ENCODE measurements at regions not wholly inside any gene's neighbourhood (a gene's known extent, or its start where the extent isn't known, plus 50 kb on each side); places are given as distances from the start of the nearest gene placed in this dataset.
A peak's percentile ranks its signal among the peaks of the same experiment; 100 is the strongest.

DNA sequence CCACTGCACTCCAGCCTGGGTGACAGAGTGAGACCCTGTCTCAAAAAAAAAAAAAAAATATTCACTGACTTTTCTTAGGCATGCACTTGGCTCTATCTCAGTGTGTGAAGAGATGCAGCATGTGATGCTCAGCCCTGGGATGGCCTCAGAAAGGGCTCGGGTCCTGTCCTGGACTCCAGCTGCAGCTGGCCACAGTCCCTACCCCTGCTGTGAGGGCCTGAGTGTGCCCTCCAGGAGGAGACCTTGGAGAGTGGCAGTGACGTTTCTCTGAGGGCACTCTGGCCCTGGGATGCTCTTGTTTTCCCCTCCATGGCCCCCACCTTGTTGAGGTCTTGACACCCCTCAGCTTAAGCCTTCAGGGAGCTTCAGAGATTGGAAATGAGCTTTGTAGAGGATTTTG, 81.9 kb upstream of the POU3F1 start:
- TF ChIP-seq RAD21 (IDR thresholded peaks at IDR 0.05): no peak
- TF ChIP-seq HNF4G (IDR thresholded peaks at IDR 0.05): no peak
- no peak for TF ChIP-seq NR2F2 (IDR thresholded peaks at IDR 0.05)
- TF ChIP-seq SP1 (IDR thresholded peaks at IDR 0.05): no peak
- TF ChIP-seq, protein P1, sequence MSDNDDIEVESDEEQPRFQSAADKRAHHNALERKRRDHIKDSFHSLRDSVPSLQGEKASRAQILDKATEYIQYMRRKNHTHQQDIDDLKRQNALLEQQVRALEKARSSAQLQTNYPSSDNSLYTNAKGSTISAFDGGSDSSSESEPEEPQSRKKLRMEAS (IDR thresholded peaks at IDR 0.05): no peak
- TF ChIP-seq JUND (IDR thresholded peaks at IDR 0.05): no peak
- TF ChIP-seq GABPA (IDR thresholded peaks at IDR 0.05 in 1 of 2, conservative IDR thresholded peaks at IDR 0.05 in 1 of 2): no peak
- TF ChIP-seq YY1 (IDR thresholded peaks at IDR 0.05): no peak
- no peak for TF ChIP-seq FOXA1 (IDR thresholded peaks at IDR 0.05)
- TF ChIP-seq RXRA (IDR thresholded peaks at IDR 0.05): no peak
- TF ChIP-seq ZBTB33 (IDR thresholded peaks at IDR 0.05): no peak
- no peak for TF ChIP-seq EGR1 (IDR thresholded peaks at IDR 0.05; ENCODE audit: low read depth in 2 of 2)
- H3K36me3 ChIP-seq (ENCODE audit: control insufficient read depth in 4 of 4, insufficient read depth in 3 of 4, low read depth in 1 of 4, low read length in 3 of 4): no peaks in the 10 kb centered on the region
- H3K4me3 ChIP-seq (ENCODE audit: low read depth in 1 of 3, low read length in 3 of 3): no peak overlapping the region
- H3K27ac ChIP-seq (ENCODE audit: low read depth in 1 of 2, low read length in 2 of 2): no peak overlapping the region
- 88% methylated on average over 2 of the region's 2 CpGs for WGBS
- H3K9me3 ChIP-seq (ENCODE audit: control insufficient read depth in 4 of 4, low read length in 3 of 4): no peaks in the 10 kb centered on the region
- DNase-seq (ENCODE audit: low spot score): no peak
- no peak overlapping the region for H3K9ac ChIP-seq (ENCODE audit: low read depth in 1 of 2, low read length in 2 of 2)
- H3K27me3 ChIP-seq (ENCODE audit: control insufficient read depth in 4 of 4, insufficient read depth in 4 of 4, low read length in 3 of 4): no peaks in the 10 kb centered on the region
- H3K4me1 ChIP-seq (ENCODE audit: control insufficient read depth in 4 of 4, insufficient read depth in 4 of 4, low read length in 3 of 4): no peaks in the 10 kb centered on the region

GRCh38 chr1:38127428-38127827, 80.8 kb upstream of the POU3F1 start:
- 64% methylated on average over 2 of the region's 2 CpGs for WGBS
- no peaks in the 10 kb centered on the region for H3K36me3 ChIP-seq (ENCODE audit: control insufficient read depth in 4 of 4, insufficient read depth in 3 of 4, low read depth in 1 of 4, low read length in 3 of 4)
- no peaks in the 10 kb centered on the region for H3K9me3 ChIP-seq (ENCODE audit: control insufficient read depth in 4 of 4, low read length in 3 of 4)
- no peak overlapping the region for H3K27ac ChIP-seq (ENCODE audit: low read depth in 1 of 2, low read length in 2 of 2)
- no peaks in the 10 kb centered on the region for H3K27me3 ChIP-seq (ENCODE audit: control insufficient read depth in 4 of 4, insufficient read depth in 4 of 4, low read length in 3 of 4)
- no peak overlapping the region for H3K9ac ChIP-seq (ENCODE audit: low read depth in 1 of 2, low read length in 2 of 2)
- no peak for TF ChIP-seq FOXA2 (IDR thresholded peaks at IDR 0.05)
- peak; percentile 25 for TF ChIP-seq NR2F2 (IDR thresholded peaks at IDR 0.05)
- no peak overlapping the region for H3K4me3 ChIP-seq (ENCODE audit: low read depth in 1 of 3, low read length in 3 of 3)
- H3K4me1 ChIP-seq (ENCODE audit: control insufficient read depth in 4 of 4, insufficient read depth in 4 of 4, low read length in 3 of 4): no peaks in the 10 kb centered on the region
- no peak for DNase-seq (ENCODE audit: low spot score)

- TF ChIP-seq FOXA1 (IDR thresholded peaks at IDR 0.05) (no peak), GABPA (IDR thresholded peaks at IDR 0.05 in 1 of 2, conservative IDR thresholded peaks at IDR 0.05 in 1 of 2) (no peak), SP1 (IDR thresholded peaks at IDR 0.05) (no peak), RXRA (IDR thresholded peaks at IDR 0.05) (no peak), NR2F2 (IDR thresholded peaks at IDR 0.05) (no peak), EGR1 (IDR thresholded peaks at IDR 0.05; ENCODE audit: low read depth in 2 of 2) (no peak), TAF1 (conservative IDR thresholded peaks at IDR 0.05) (no peak), FOXA2 (IDR thresholded peaks at IDR 0.05) (no peak), HNF4G (IDR thresholded peaks at IDR 0.05) (no peak), YY1 (IDR thresholded peaks at IDR 0.05) (no peak), RAD21 (IDR thresholded peaks at IDR 0.05) (no peak), ZBTB33 (IDR thresholded peaks at IDR 0.05) (no peak), HNF4A (conservative IDR thresholded peaks at IDR 0.05) (no peak), JUND (IDR thresholded peaks at IDR 0.05) (no peak)
- TF ChIP-seq, protein P2, sequence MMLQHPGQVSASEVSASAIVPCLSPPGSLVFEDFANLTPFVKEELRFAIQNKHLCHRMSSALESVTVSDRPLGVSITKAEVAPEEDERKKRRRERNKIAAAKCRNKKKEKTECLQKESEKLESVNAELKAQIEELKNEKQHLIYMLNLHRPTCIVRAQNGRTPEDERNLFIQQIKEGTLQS (IDR thresholded peaks at IDR 0.05): no peak
- TF ChIP-seq, protein P3, sequence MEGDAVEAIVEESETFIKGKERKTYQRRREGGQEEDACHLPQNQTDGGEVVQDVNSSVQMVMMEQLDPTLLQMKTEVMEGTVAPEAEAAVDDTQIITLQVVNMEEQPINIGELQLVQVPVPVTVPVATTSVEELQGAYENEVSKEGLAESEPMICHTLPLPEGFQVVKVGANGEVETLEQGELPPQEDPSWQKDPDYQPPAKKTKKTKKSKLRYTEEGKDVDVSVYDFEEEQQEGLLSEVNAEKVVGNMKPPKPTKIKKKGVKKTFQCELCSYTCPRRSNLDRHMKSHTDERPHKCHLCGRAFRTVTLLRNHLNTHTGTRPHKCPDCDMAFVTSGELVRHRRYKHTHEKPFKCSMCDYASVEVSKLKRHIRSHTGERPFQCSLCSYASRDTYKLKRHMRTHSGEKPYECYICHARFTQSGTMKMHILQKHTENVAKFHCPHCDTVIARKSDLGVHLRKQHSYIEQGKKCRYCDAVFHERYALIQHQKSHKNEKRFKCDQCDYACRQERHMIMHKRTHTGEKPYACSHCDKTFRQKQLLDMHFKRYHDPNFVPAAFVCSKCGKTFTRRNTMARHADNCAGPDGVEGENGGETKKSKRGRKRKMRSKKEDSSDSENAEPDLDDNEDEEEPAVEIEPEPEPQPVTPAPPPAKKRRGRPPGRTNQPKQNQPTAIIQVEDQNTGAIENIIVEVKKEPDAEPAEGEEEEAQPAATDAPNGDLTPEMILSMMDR (IDR thresholded peaks at IDR 0.05; ENCODE audit: low read depth, low read length, missing input control): no peak
- TF ChIP-seq, protein P4, sequence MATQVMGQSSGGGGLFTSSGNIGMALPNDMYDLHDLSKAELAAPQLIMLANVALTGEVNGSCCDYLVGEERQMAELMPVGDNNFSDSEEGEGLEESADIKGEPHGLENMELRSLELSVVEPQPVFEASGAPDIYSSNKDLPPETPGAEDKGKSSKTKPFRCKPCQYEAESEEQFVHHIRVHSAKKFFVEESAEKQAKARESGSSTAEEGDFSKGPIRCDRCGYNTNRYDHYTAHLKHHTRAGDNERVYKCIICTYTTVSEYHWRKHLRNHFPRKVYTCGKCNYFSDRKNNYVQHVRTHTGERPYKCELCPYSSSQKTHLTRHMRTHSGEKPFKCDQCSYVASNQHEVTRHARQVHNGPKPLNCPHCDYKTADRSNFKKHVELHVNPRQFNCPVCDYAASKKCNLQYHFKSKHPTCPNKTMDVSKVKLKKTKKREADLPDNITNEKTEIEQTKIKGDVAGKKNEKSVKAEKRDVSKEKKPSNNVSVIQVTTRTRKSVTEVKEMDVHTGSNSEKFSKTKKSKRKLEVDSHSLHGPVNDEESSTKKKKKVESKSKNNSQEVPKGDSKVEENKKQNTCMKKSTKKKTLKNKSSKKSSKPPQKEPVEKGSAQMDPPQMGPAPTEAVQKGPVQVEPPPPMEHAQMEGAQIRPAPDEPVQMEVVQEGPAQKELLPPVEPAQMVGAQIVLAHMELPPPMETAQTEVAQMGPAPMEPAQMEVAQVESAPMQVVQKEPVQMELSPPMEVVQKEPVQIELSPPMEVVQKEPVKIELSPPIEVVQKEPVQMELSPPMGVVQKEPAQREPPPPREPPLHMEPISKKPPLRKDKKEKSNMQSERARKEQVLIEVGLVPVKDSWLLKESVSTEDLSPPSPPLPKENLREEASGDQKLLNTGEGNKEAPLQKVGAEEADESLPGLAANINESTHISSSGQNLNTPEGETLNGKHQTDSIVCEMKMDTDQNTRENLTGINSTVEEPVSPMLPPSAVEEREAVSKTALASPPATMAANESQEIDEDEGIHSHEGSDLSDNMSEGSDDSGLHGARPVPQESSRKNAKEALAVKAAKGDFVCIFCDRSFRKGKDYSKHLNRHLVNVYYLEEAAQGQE (IDR thresholded peaks at IDR 0.05): no peak
- TF ChIP-seq, protein P1 (IDR thresholded peaks at IDR 0.05): no peak
- Histone ChIP-seq H3K4me3 (ENCODE audit: low read depth in 1 of 3, low read length in 3 of 3) (no peak overlapping the region), H3K27me3 (ENCODE audit: control insufficient read depth in 4 of 4, insufficient read depth in 4 of 4, low read length in 3 of 4) (no peaks in the 10 kb centered on the region), H3K27ac (ENCODE audit: low read depth in 1 of 2, low read length in 2 of 2) (no peak overlapping the region), H3K9ac (ENCODE audit: low read depth in 1 of 2, low read length in 2 of 2) (no peak overlapping the region), H3K4me1 (ENCODE audit: control insufficient read depth in 4 of 4, insufficient read depth in 4 of 4, low read length in 3 of 4) (no peaks in the 10 kb centered on the region), H3K36me3 (ENCODE audit: control insufficient read depth in 4 of 4, insufficient read depth in 3 of 4, low read depth in 1 of 4, low read length in 3 of 4) (no peaks in the 10 kb centered on the region), H3K9me3 (ENCODE audit: control insufficient read depth in 4 of 4, low read length in 3 of 4) (no peaks in the 10 kb centered on the region)
- 90% methylated on average over 8 of the region's 8 CpGs for WGBS
- no peak for DNase-seq (ENCODE audit: low spot score)
Measured at GRCh38 chr1:38126970-38127369, 80.4 kb upstream of the POU3F1 start.

All from liver (tissue), 8 donors.